HG02610 (cell line): ENCODE measurements at regions not wholly inside any gene's neighbourhood (a gene's known extent, or its start where the extent isn't known, plus 50 kb on each side); places are given as distances from the start of the nearest gene placed in this dataset.

Source experiments
- ATAC-seq: cut with Tn5 transposase; IDR thresholded peaks from one replicate; pipeline ENCODE4 v1.9.1; 2021; ENCODE audit warnings: mild to moderate bottlenecking, moderate library complexity; ENCODE audit not compliant: unreplicated experiment

- no peak for ATAC-seq
Observed at GRCh38 chr10:21213381-21213780, 312.1 kb downstream of the SKIDA1 start.

- ATAC-seq, result no peak
Observed at GRCh38 chr10:21212912-21213311, 312.6 kb downstream of the SKIDA1 start.

- no peak for ATAC-seq
Observed at GRCh38 chr10:21212348-21212747, 313.1 kb downstream of the SKIDA1 start.

- no peak for ATAC-seq
Observed at GRCh38 chr10:21209495-21209894, 312.4 kb upstream of the NEBL start.

- ATAC-seq, result no peak
Observed at GRCh38 chr10:21208666-21209316, 311.7 kb upstream of the NEBL start.

GRCh38 chr10:21207852-21208646 is 310.9 kb upstream of the NEBL start:
- no peak for ATAC-seq

- no peak for ATAC-seq
Observed at GRCh38 chr10:21205328-21205727, 308.2 kb upstream of the NEBL start.

- ATAC-seq, result no peak
Observed at GRCh38 chr10:21203473-21204107, 306.5 kb upstream of the NEBL start.

GRCh38 chr10:21202776-21203462 is 305.8 kb upstream of the NEBL start:
- ATAC-seq, result no peak

GRCh38 chr10:21199501-21199900 is 302.4 kb upstream of the NEBL start:
- ATAC-seq, result no peak

GRCh38 chr10:21197838-21198237 is 300.7 kb upstream of the NEBL start:
- no peak for ATAC-seq

GRCh38 chr10:21196822-21197395 is 299.8 kb upstream of the NEBL start:
- no peak for ATAC-seq

- ATAC-seq, result no peak
Observed at GRCh38 chr10:21195252-21195651, 298.1 kb upstream of the NEBL start.

GRCh38 chr10:21194510-21194993 is 297.4 kb upstream of the NEBL start:
- no peak for ATAC-seq

- ATAC-seq, result no peak
Observed at GRCh38 chr10:21193196-21193595, 296.1 kb upstream of the NEBL start.

- no peak for ATAC-seq
Observed at GRCh38 chr10:21191512-21191911, 294.4 kb upstream of the NEBL start.

GRCh38 chr10:21184984-21185383 is 287.9 kb upstream of the NEBL start:
- ATAC-seq, result no peak

GRCh38 chr10:21184216-21184615 is 287.1 kb upstream of the NEBL start:
- no peak for ATAC-seq

- no peak for ATAC-seq
Observed at GRCh38 chr10:21183025-21183424, 285.9 kb upstream of the NEBL start.

GRCh38 chr10:21181451-21181850 is 284.3 kb upstream of the NEBL start:
- no peak for ATAC-seq

GRCh38 chr10:21180604-21181003 is 283.5 kb upstream of the NEBL start:
- ATAC-seq, result no peak
